HG03135 (cell line): ENCODE measurements at regions not wholly inside any gene's neighbourhood (a gene's known extent, or its start where the extent isn't known, plus 50 kb on each side); places are given as distances from the start of the nearest gene placed in this dataset.

Source experiments
- ATAC-seq: cut with Tn5 transposase; IDR thresholded peaks from one replicate; pipeline ENCODE4 v1.9.1; 2021; ENCODE audit warnings: mild to moderate bottlenecking, moderate library complexity; ENCODE audit not compliant: unreplicated experiment

DNA sequence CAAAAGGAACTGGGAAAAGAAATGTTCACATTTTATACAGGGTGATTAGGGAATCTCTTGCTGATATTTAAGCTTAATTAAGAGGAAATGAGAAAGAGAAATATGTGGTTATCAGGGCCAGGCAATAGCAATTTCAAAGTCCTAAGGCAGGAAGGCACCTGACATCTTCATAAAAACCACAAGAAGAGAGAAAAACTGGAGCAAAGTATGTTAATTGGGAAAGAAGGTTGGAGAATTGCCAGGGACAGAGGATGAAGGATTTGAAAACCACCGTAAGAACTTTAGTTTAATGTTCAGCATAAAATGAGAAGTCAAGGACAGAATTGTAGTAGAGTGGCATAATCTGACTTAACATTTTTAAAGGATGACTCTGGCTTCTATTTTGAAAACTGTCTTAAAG is 691.8 kb upstream of the NRXN1 start:
- ATAC-seq: no peak

DNA sequence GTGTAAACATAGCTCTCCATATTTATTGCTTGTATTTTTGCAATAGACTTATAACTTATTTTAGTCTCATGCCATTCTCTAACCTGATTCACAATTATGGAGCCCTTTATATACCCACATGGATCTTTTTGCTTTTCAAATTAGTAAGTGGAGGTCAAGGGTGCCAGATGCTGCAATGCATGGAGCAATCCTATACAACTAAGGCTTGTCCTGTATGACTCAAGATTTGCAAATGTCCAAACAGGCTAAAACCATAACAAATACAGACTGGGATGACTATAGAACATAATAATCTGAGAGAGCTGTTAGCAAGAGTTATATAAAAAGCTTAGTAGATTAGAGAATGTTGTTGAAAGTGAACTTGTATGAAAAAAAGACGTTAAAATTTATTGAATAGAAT is 690.4 kb upstream of the NRXN1 start:
- ATAC-seq: no peak

DNA sequence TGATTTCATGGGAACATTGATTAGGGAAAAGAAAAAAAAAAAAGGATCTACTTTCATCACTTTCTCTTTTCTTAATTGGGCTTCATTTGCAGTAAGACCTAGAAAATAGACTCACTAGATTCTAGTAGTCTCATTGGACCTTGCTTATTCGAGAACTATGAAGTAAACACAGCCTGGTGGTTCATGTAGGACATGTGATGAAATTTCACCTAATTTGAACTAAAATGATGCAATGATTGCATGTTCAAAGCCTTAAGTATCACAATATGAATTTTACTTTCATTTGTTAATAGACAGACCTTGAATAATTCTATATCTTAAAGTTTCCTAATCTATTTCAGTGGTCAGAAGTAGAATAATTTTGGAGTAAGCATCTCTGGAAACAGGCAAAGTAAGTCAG is 688.9 kb upstream of the NRXN1 start:
- no peak for ATAC-seq

DNA sequence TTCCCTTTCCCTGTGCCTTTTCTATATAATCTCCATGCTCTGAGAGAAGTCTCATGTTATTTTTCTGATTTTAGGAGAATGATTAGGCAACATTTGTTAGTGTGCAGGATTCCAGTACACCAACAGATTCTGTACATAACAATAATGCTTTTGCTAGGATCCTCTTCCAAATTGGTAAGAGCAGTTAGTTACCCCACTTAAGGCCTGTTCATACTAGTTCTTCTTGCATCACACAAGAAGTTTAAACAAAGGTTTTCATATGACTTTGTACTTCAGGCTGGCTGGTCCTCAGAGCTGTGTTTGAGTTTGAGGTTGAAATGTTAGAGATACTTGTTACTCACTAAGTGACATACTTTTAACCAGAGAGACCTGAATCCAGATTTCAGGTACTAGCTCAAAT is 686.9 kb upstream of the NRXN1 start:
- ATAC-seq: no peak

DNA sequence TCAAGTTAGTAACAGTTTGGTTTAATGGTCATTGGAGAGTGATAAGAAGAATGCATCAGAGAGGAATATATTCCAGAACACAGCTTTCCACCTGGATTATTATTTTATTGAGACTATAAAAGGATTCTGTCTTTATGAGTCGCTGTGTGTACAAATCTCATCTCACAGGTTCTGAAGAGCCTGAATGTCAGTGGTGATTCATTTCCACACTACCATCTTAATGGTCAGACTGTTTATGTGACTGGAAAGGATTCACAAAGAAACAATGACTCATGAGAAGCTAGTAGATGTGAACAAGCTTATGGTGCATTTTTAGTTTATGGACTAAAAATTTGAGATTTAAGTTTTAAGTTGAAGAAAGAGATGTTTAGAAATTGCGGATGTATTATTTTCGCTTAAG is 685.4 kb upstream of the NRXN1 start:
- ATAC-seq: no peak

DNA sequence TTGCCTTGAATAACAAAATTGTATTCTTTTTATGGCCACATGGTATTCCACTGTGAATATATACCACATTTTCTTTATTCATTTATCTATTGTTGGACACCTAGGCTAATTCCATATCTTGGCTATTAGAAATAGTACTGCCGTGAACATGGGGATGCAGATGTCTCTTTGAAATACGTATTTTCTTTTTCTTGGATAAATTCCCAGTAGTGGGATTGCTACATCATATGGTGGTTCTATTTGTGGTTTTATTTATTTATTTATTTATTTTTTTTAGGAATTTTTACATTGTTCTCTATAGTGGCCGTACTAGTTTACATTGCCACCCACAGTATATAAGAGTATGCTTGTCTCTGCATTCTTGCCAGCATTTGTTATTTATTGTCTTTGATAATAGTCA is 679.8 kb upstream of the NRXN1 start:
- ATAC-seq: no peak

DNA sequence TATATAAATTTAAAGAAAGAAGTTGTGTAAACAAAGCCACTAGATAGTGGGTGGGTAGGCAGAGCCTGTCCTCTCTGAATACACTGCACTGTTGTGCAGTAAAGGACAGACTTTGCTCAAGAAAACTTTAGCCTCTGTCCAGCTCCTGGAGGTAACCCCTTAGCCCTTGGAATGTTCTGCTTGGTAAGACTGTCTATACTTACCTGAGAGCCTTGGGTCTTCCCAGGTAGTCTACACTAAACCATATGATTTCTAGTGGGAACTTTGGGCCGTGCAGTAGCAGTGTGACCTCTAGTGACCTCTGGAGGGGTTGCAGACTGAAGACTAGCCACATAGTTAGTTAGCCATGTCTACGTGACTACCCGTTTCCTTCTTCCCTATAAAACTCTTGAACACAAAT is 678.3 kb upstream of the NRXN1 start:
- ATAC-seq: no peak

DNA sequence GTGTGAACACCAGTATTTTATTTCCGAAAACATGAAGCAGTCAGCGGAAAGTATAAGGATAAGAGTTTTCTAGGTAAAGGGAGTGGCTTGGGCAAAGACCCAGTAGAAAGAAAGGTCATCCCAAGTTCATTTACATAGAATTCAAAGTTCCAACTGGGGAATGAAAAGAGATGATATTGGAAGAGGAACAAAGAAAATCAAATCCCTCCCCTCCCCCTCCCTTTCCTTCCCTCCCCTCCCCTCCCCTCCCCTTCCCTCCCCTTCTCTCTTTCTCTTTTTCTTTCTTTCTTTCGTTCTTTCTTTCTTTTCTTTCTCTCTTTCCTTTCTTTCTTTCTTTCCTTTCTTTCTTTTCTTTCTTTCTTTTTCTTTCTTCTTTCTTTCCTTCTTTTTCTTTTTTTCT is 675.7 kb upstream of the NRXN1 start:
- no peak for ATAC-seq

DNA sequence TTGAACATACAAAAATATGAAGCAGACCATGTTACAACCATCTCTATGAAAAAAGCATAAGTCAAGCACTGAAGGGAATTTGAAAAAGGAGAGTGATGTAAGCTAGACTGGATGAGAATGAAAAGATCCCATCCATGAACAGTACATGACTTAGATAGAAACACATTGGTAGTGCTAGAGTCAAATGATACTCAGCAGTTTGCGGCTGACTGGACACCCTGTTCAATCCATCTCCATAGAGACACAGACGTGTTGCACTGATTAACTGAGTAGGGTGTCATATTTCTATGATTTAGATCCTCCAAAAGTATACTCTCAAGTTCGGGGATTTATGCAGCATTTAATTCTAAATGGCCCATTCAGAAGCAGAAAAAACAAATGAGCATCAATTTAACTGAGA is 674.3 kb upstream of the NRXN1 start:
- ATAC-seq: no peak

DNA sequence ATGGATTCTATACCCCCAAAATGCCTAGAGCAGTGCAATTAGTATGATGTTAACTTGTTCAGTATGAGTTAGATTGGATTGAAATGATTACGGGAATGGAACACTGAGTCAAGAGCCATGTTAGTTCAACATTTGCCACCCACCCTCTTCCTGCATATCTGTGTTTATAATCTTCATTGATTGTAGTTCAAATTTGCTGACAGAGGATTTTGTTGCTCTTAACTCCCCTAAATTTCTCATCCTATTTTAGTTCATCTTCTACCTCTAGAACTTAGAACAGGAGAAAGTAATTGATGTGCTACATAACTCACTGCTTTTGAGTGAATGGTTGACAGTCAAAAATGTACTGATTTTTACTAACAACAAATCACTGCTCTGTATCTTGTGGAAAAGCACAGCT is 673.5 kb upstream of the NRXN1 start:
- no peak for ATAC-seq

DNA sequence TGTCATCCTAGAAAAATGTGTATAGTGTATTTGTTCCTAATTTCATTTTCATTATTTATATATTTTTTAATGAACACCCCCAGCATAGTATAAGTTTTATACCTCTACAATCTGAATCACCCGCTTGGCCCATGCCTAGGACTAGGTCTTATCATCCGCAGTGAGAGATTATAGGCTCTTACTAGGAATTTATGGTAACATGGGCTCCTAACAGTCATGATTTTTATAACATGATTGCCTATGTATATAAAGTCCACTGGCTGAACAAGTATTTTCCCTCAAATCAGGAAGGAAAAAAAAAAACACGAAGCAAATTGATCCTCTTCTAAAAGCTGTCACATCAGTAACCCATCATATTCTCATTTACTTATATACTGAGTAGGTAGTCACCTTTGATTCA is 666.1 kb upstream of the NRXN1 start:
- ATAC-seq: no peak

DNA sequence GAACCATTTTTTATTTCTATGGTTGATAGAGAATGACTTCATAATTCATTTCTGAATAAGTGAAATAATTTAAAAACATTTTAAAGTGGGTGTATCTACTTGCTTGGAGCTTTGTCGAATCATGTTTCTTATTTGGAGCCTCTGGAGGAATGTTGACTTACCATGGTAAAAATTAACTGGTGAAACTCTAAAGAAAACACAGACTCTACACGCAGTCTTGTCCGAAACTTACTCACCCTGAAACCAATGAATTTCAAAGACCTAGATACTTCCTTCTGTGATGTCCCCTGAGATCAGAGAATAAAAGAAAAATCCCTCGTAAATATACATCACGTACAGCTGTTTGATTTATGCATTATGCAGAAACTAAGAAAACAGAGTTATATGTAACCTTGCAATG is 665.2 kb upstream of the NRXN1 start:
- ATAC-seq: no peak

DNA sequence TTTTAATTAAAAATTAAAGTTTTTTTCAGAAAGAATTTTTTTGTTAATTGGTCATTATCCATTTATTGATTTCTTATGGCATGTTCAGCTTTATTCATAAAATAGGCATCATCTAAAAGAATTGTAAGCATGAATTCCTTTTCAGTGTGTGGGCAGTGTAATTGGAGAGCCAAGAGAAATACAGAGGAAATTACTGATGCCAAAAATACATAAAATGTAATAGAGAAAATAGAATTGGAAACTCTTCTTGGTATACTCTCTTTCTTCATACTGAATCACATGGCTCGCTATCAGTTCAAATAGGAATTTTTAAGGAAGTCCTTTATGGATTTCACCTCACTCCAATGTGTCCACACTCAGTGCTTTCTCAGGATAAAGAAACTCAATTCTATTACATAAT is 663.6 kb upstream of the NRXN1 start:
- ATAC-seq: no peak

DNA sequence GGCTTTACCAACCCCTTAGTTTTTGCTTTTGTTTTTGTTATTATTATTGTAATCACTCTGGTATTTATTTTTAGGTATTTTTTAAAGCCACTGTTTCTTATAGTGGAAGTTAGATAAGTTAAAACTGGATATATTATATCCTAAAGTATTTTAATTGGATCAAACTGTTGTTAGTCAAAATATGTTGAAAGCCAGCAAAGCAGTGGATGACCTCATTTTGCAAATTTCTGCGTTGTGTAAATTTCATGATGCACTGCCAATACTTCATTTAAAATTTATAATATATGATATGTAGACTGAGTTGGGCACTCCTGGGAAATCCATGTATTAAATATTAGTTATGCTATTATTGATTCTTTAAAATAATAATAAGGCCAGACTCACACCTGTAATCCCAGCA is 661.7 kb upstream of the NRXN1 start:
- no peak for ATAC-seq

DNA sequence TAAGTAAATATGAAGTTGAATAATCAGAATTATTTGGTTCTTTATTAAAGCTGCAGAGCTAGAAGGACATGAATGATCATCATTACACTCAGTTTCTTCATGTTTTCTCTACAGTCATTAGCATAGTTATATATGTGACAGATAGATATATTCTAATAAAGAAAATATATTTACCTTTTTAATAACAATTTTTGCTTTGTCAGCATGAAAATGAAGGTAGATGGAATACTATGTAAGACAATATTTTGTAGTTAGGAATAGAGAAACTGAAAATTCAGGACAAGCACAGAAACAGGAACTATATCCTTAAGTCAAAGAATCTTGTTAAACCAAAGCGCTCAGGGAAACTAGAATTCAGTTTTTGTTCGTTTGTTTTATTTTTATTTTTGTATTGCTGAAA is 649.9 kb upstream of the NRXN1 start:
- no peak for ATAC-seq

DNA sequence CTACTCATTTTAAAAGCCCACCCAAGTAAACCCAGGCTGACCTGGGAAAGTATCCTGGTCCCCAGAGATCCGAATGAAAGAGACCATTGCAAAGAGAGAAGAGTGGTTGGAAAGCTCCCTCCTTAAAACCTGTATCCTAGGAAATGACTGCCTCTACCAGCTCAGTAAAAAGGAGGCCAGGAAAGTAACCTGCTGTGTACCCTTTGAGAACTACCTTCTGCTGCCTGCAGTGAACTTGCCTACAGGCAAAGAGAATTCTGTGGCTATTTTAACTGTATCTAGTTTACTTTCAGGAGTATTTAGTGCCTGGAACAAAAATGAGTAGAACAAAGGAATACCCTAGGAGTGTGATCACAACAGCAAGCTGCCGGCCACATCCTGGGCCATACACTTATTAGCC is 641.7 kb upstream of the NRXN1 start:
- no peak for ATAC-seq

DNA sequence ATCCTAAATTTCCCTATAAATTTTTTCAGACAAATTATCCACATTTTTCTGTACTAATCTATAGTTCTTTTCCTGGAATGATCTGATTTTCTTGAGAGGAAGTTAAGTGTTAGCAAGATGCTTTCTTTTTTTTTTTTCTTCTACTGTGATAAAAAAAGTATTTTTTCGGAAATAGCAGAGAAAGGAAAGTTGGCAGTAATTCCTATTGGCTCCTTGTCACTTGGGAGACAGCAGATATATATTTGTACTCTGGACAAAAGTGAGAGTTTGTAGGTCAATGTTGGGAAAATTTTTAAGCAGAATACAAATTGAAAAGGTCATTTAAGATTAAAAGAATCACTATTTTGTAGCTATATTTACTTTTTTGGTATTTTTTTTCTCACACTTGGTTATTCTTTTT is 635.7 kb upstream of the NRXN1 start:
- ATAC-seq: no peak

DNA sequence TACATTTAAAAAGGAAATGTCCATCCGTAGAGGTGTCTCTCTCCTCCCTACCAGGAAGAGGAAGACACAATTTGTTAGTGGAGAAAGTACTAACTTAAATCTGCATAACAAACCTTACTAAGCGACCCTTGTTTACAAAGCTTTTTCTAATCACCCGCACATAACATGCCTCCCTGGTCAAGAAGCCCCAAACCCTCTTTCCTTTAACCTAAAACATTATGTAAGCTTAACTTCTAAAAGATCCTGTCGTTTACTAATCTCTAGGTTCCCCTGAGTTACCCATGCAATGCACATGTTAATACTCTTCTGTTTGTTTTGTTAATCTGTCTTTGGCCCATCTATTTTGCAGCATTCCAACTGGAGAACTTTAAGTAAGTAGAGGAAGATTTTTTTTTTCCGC is 630.3 kb upstream of the NRXN1 start:
- no peak for ATAC-seq

DNA sequence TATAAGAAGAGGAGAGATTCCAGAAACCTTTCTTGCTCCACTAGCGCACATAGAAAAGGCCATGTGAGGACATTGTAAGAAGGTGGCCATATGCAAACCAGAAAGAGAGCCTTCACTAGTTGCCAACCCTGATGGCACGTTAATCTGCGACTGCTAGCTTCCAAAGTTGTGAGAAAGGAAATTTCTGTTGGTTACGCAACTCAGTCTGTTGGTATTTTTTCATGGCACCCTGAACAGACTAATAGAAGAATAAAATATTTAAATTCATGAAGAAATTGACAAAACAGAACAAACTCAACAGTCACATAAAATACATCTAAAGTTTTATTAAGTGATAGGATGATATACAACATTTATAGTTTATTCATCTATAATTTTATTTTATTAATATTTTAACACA is 625.9 kb upstream of the NRXN1 start:
- ATAC-seq: no peak

DNA sequence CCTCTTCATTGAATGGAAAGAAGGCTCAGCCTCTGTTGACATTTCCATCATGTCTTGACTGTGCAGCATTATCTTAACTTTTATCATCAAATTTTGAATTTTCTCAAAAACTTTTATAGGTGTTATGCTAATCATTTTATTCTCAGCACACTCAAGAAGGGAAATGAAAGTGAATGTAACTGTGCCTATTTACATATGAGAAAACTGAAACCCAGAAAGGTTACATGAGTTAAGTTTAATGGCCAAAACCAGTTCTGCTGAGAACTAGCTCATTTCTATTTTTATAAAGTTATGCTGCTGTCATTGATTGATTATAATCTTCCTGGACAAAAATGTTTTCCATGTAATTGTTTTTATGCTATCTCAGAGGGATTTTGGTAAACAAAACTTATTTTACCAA is 618.8 kb upstream of the NRXN1 start:
- no peak for ATAC-seq

DNA sequence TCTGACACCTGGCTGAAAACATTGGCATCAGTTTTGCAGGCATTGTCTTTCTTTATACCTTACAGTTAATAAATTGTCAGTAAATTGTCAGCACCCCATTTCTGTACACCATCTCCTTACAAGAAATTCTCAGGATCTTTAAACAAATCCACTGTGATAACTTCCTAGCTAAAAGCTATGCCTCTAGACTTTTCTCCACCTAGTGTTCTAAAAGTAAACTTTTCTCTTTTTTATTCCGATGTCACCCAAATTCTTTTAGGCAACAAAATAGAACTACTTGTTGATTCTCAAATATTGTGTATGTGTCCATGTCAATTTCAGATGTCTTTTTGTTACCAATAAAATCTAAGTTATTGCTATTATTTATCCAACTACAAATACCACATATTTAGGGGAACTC is 617.4 kb upstream of the NRXN1 start:
- ATAC-seq: no peak

DNA sequence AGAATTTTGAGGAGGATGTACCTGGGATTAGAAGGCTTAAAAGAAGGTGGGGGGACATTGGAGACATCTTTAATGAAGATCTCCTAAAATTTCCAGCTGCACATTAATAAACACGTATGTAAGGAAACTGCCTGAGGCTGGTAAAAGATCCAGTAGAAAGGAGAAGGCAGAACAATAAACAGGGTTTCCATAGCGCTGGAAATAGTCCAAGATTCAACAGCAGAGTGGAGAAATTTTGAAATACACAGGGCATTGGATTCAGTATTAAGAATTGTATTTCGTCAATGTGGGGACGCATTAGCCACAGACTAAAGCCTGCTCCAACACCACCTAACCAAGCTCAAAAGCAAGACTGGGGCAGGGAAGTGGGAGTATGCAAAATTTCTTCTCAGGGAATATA is 606.9 kb upstream of the NRXN1 start:
- no peak for ATAC-seq

DNA sequence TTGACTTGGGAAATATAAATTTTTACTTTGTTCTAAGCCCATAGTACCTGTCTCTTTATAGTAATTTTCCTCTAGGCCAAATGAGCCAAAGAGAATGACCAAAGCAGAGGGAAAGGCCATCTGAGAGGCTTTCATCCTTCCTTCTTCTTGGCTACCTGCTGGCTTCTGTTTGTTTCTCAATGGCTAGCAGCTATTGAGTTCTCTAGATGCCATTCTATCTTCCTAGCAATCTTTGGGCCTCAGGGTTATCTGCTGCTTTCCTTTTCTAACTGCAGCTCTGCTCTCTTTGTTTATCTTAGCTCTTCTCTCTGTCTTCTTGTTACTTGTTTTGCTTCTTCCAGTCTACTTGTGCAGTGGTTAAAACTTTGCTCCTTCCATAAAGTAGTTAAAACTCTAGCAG is 601.1 kb upstream of the NRXN1 start:
- no peak for ATAC-seq

DNA sequence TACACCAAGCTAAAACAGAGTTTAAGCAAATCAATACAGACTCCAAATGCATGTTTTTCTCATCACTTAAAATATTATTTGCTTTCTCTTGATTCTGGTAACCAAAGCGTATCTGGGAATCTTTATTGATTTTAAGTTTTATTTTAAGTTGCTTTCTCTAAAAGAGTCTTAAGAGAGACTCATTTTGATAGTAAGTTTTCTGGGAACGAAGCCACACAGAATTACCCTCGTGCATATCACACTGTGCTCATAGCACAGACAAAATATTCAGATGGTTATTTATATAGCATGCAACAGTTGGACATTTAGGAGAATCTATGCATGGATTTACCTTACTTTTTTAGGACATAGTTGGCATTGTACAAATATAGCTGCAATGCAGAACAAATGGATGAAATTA is 597.5 kb upstream of the NRXN1 start:
- ATAC-seq: no peak
